ENCODE measurements at regions not wholly inside any gene's neighbourhood (a gene's known extent, or its start where the extent isn't known, plus 50 kb on each side); places are given as distances from the start of the nearest gene placed in this dataset.

DNA sequence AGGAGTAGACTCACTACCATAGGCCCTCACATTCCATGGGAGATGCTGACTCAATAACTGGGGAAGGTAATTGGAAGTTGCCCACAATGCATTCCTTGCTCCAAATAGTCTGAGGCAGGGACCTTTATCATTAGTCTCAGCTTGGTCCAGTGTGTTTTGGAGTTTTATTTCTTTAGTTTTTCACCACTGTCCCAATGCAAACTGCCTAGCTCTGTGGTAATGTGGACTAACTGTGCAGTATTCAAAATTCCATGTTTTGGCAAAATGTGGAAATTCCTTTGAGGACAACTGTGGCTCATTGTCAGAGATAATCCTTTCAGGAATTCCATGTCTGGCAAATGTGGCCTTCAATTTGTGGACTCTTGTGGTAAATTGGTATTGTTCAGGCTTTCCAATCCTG lies 78.1 kb upstream of the PAPPA2 start:
- ChIA-PET POLR2A (no interaction called here), CTCF (ENCODE audit: low intra/inter-chr PET ratio, low total read pairs) (no interaction called here)
- intact Hi-C loops (cut with micrococcal nuclease; ENCODE audit: unreplicated experiment), result no loop called here
- H3K4me2 ChIP-seq (ENCODE audit: low read depth, low read length), result no peak overlapping the region
- no peak overlapping the region for H3K9ac ChIP-seq (ENCODE audit: insufficient read depth, low read depth, low read length)
- no peak overlapping the region for H3K27ac ChIP-seq (ENCODE audit: extremely low read length, insufficient read depth, low read length)
- BruUV-seq (replicated peaks), result no TSS peak
- H3K36me3 ChIP-seq (replicated peaks in 1 of 2; ENCODE audit: control insufficient read depth in 1 of 2, insufficient read depth in 2 of 2, low read length in 2 of 2), result no peaks in the 10 kb centered on the region
- H3K4me3 ChIP-seq (replicated peaks in 1 of 3; ENCODE audit: insufficient read depth in 1 of 3, low read depth in 2 of 3, low read length in 3 of 3), result no peak overlapping the region
- ATAC-seq, result no peak
- H3K79me2 ChIP-seq (ENCODE audit: insufficient read depth, low read length), result no peaks in the 10 kb centered on the region
- no peak overlapping the region for H2AFZ ChIP-seq (ENCODE audit: low read length)
- H3K9me3 ChIP-seq (ENCODE audit: low read length), result no peaks in the 10 kb centered on the region
- TF ChIP-seq ZNF629 (CRISPR knock-in tag; conservative IDR thresholded peaks at IDR 0.05) (no peak), ZNF562 (CRISPR knock-in tag; IDR thresholded peaks at IDR 0.05; ENCODE audit: borderline replicate concordance) (no peak), SSRP1 (CRISPR knock-in tag; IDR thresholded peaks at IDR 0.05) (no peak), ZNF34 (CRISPR knock-in tag; IDR thresholded peaks at IDR 0.05; ENCODE audit: borderline replicate concordance) (no peak), NR1H2 (CRISPR knock-in tag; IDR thresholded peaks at IDR 0.05; ENCODE audit: borderline replicate concordance, low read depth) (no peak), KDM3A (CRISPR knock-in tag; IDR thresholded peaks at IDR 0.05; ENCODE audit: low read depth) (no peak)
- DNase-seq (ENCODE audit: low spot score), result no peak
- FAIRE-seq, result no peak
- no peaks in the 10 kb centered on the region for H4K20me1 ChIP-seq (ENCODE audit: insufficient read depth, low read length)
- in situ Hi-C loops (cut with HindIII; ENCODE audit: extremely low pct_ligation_motif_present, low pct_unique_long_range_greater_than_20kb), result loop anchor here (25.0 kb wide), 2 partner anchors 302 to 452 kb away; no protein-coding TSS in a partner anchor
- no peaks in the 10 kb centered on the region for H3K4me1 ChIP-seq (ENCODE audit: insufficient read depth, low read length)
- H3K27me3 ChIP-seq (ENCODE audit: control insufficient read depth in 1 of 2, insufficient read depth in 2 of 2, low read length in 2 of 2), result no peaks in the 10 kb centered on the region

DNA sequence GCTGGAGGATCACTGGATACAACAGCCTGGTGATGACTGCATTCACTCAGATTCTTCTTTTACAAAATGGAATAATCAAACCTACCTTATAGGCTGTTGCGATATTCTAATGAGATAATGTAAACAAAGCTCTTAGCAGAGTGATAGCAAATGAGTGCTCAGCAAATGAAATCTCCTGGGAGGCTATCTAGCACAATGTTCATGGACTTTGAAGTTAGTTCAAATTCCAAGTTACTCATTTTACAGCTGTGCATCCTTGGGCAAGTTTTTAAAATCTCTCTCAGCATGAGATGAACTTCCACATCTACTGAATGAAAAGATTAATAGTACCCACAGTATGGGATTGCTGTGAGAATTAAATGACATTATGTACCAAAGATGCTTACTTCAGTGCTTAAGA lies 80.8 kb upstream of the PAPPA2 start:
- Histone ChIP-seq H3K27me3 (ENCODE audit: control insufficient read depth in 1 of 2, insufficient read depth in 2 of 2, low read length in 2 of 2) (no peaks in the 10 kb centered on the region), H3K9ac (ENCODE audit: insufficient read depth, low read depth, low read length) (no peak overlapping the region), H3K9me3 (ENCODE audit: low read length) (no peaks in the 10 kb centered on the region), H3K4me2 (ENCODE audit: low read depth, low read length) (no peak overlapping the region), H4K20me1 (ENCODE audit: insufficient read depth, low read length) (no peaks in the 10 kb centered on the region), H3K79me2 (ENCODE audit: insufficient read depth, low read length) (no peaks in the 10 kb centered on the region), H3K4me1 (ENCODE audit: insufficient read depth, low read length) (no peaks in the 10 kb centered on the region), H3K36me3 (replicated peaks in 1 of 2; ENCODE audit: control insufficient read depth in 1 of 2, insufficient read depth in 2 of 2, low read length in 2 of 2) (no peaks in the 10 kb centered on the region), H3K27ac (ENCODE audit: extremely low read length, insufficient read depth, low read length) (no peak overlapping the region), H3K4me3 (replicated peaks in 1 of 3; ENCODE audit: insufficient read depth in 1 of 3, low read depth in 2 of 3, low read length in 3 of 3) (no peak overlapping the region), H2AFZ (ENCODE audit: low read length) (no peak overlapping the region)
- no peak for TF ChIP-seq ASH2L (IDR thresholded peaks at IDR 0.05; ENCODE audit: insufficient read length, low read depth, low read length)
- no peak for TF ChIP-seq FOSL2 (CRISPR knock-in tag; IDR thresholded peaks at IDR 0.05)
- TF ChIP-seq, protein P1, sequence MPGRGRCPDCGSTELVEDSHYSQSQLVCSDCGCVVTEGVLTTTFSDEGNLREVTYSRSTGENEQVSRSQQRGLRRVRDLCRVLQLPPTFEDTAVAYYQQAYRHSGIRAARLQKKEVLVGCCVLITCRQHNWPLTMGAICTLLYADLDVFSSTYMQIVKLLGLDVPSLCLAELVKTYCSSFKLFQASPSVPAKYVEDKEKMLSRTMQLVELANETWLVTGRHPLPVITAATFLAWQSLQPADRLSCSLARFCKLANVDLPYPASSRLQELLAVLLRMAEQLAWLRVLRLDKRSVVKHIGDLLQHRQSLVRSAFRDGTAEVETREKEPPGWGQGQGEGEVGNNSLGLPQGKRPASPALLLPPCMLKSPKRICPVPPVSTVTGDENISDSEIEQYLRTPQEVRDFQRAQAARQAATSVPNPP (CRISPR knock-in tag; IDR thresholded peaks at IDR 0.05), result no peak
- TF ChIP-seq, protein P2, sequence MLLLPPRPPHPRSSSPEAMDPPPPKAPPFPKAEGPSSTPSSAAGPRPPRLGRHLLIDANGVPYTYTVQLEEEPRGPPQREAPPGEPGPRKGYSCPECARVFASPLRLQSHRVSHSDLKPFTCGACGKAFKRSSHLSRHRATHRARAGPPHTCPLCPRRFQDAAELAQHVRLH (CRISPR knock-in tag; IDR thresholded peaks at IDR 0.05; ENCODE audit: borderline replicate concordance, low read depth), result no peak
- TF ChIP-seq SOX13 (IDR thresholded peaks at IDR 0.05), result no peak
- TF ChIP-seq SOX13 (CRISPR knock-in tag; conservative IDR thresholded peaks at IDR 0.05 in 1 of 2, IDR thresholded peaks at IDR 0.05 in 1 of 2), result no peak
- TF ChIP-seq PCBP1 (IDR thresholded peaks at IDR 0.05; ENCODE audit: borderline replicate concordance, low read depth, low read length), result no peak
- no peak for TF ChIP-seq ZFP1 (CRISPR knock-in tag; IDR thresholded peaks at IDR 0.05)
- in situ Hi-C loops (cut with HindIII; ENCODE audit: extremely low pct_ligation_motif_present, low pct_unique_long_range_greater_than_20kb) (loop anchor here (25.0 kb wide), 2 partner anchors 305 to 455 kb away; no protein-coding TSS in a partner anchor), intact Hi-C loops (cut with micrococcal nuclease; ENCODE audit: unreplicated experiment) (no loop called here)
- BruUV-seq (replicated peaks), result no TSS peak
- ATAC-seq (no peak), FAIRE-seq (no peak), DNase-seq (ENCODE audit: low spot score) (no peak)
- WGBS (ENCODE audit: low lambda C conversion rate), result 50% methylated on average over 1 of the region's 1 CpG
- ChIA-PET POLR2A (no interaction called here), CTCF (ENCODE audit: low intra/inter-chr PET ratio, low total read pairs) (no interaction called here)
